GM23248 (cell line): ENCODE measurements at regions not wholly inside any gene's neighbourhood (a gene's known extent, or its start where the extent isn't known, plus 50 kb on each side); places are given as distances from the start of the nearest gene placed in this dataset.
"Not testable (repeated sequence)": the region's sequence is repeated elsewhere in the genome, so short reads cannot be mapped to it uniquely, and the experiment has no call there.

Experiments
- DNase-seq: peaks from one replicate; pipeline ENCODE4 v3.0.0-alpha.2; 2015
- H2AFZ ChIP-seq: fragments of 200-600 bp; sonication (generic); 2 replicates; pipeline ENCODE4 v1.6.1; 2016; ENCODE audit warnings: antibody characterized with exemption
- H3F3A ChIP-seq: fragments of 200-600 bp; sonication (generic); 2 replicates; pipeline ENCODE4 v1.6.1; 2016; ENCODE audit warnings: mild to moderate bottlenecking, antibody characterized with exemption, mixed run types; ENCODE audit not compliant: insufficient read depth
- H3K27ac ChIP-seq: fragments of 200-600 bp; sonication (generic); 2 replicates; pipeline ENCODE4 v1.5.1; 2016; ENCODE audit warnings: mild to moderate bottlenecking
- H3K27me3 ChIP-seq: fragments of 200-600 bp; sonication (generic); replicated peaks from 2 replicates; pipeline ENCODE4 v1.6.1; 2016; ENCODE audit warnings: mild to moderate bottlenecking; ENCODE audit not compliant: insufficient read depth
- H3K36me3 ChIP-seq: fragments of 200-600 bp; sonication (generic); 2 replicates; pipeline ENCODE4 v1.6.1; 2016; ENCODE audit warnings: low read depth, mild to moderate bottlenecking
- H3K4me1 ChIP-seq: fragments of 200-600 bp; sonication (generic); 2 replicates; pipeline ENCODE4 v1.6.1; 2016; ENCODE audit warnings: mild to moderate bottlenecking; ENCODE audit not compliant: insufficient read depth
- H3K4me2 ChIP-seq: fragments of 200-600 bp; sonication (generic); one replicate; pipeline ENCODE4 v1.6.1; 2016; ENCODE audit warnings: mild to moderate bottlenecking; ENCODE audit not compliant: unreplicated experiment
- H3K4me3 ChIP-seq: fragments of 200-600 bp; sonication (generic); 2 replicates; pipeline ENCODE4 v1.5.1; 2016; ENCODE audit warnings: mild to moderate bottlenecking
- H3K79me2 ChIP-seq: fragments of 200-600 bp; sonication (generic); 2 replicates; pipeline ENCODE4 v1.6.1; 2016; ENCODE audit warnings: mild to moderate bottlenecking; ENCODE audit not compliant: insufficient read depth
- H3K9ac ChIP-seq: fragments of 200-600 bp; sonication (generic); 2 replicates; pipeline ENCODE4 v1.6.1; 2016; ENCODE audit warnings: mild to moderate bottlenecking
- H3K9me2 ChIP-seq: fragments of 200-600 bp; sonication (generic); 2 replicates; pipeline ENCODE4 v1.6.1; 2016; ENCODE audit warnings: mixed run types, mild to moderate bottlenecking, moderate library complexity; ENCODE audit not compliant: insufficient read depth
- H3K9me3 ChIP-seq: fragments of 200-600 bp; sonication (generic); one replicate; pipeline ENCODE4 v1.6.1; 2017; ENCODE audit warnings: low read depth
- H4K20me1 ChIP-seq: fragments of 200-600 bp; sonication (generic); 2 replicates; pipeline ENCODE4 v1.6.0; 2016; ENCODE audit not compliant: insufficient read depth
- EZH2 ChIP-seq: fragments of 200-600 bp; sonication (generic); IDR thresholded peaks from 2 replicates; pipeline ENCODE4 v1.6.1; 2018; ENCODE audit warnings: antibody characterized with exemption, mild to moderate bottlenecking; ENCODE audit not compliant: insufficient read depth, poor library complexity, severe bottlenecking
- EZH2phosphoT487 ChIP-seq: fragments of 200-600 bp; sonication (generic); IDR thresholded peaks from 2 replicates; pipeline ENCODE4 v1.6.1; 2018; ENCODE audit warnings: antibody characterized with exemption, moderate library complexity, mild to moderate bottlenecking, low read depth; ENCODE audit not compliant: insufficient read depth
- whole genome bisulfite sequencing, 2 experiments: methylation state at CpG; one replicate each; pipeline ENCODE4 v1.1.6; 2015 to 2017; ENCODE audit warnings: low lambda C conversion rate in 2 of 2, low coverage in 1 of 2; ENCODE audit errors: missing lambda C conversion rate in 2 of 2; 5-methylcytosine and 5-hydroxymethylcytosine counted together
- in situ Hi-C: fragments of 300-500 bp; cut with MboI; formaldehyde crosslinking; loops from 2 replicates; pipeline ENCODE4 v1.15.0; 2020

DNA sequence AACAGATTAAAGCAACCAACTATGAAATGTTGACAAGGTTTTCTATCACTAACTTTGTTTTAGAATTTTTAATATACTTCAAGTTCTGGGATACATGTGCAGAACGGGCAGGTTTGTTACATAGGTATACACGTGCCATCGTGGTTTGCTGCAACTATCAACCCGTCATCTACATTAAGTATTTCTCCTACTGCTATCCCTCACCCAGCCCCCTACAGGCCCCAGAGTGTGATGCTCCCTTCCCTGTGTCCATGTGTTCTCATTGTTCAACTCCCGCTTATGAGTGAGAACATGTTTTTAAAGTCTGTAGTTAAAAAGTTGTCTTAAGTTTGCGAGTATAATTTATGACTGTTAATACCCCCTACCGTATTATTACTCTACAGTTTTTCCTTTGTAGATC, 844.3 kb upstream of the MANEA start:
- H3F3A ChIP-seq = no peaks in the 10 kb centered on the region
- no peak overlapping the region for H3K4me2 ChIP-seq
- H3K36me3 ChIP-seq = no peaks in the 10 kb centered on the region
- no peaks in the 10 kb centered on the region for H3K79me2 ChIP-seq
- 41 to 51% methylated on average over 7 of the region's 7 CpGs for WGBS, 2 experiments
- TF ChIP-seq EZH2phosphoT487 (no peak), EZH2 (no peak)
- H3K9ac ChIP-seq = no peak overlapping the region
- H3K4me3 ChIP-seq = no peak overlapping the region
- in situ Hi-C loops = no loop called here
- no peaks in the 10 kb centered on the region for H3K4me1 ChIP-seq
- no peak overlapping the region for H3K27ac ChIP-seq
- H3K27me3 ChIP-seq = no peaks in the 10 kb centered on the region
- H4K20me1 ChIP-seq = no peaks in the 10 kb centered on the region
- H2AFZ ChIP-seq = no peak overlapping the region
- DNase-seq = no peak
- no peaks in the 10 kb centered on the region for H3K9me3 ChIP-seq
- no peaks in the 10 kb centered on the region for H3K9me2 ChIP-seq

- no peak overlapping the region for H2AFZ ChIP-seq
- DNase-seq = no peak
- H3K9ac ChIP-seq = no peak overlapping the region
- H3K27me3 ChIP-seq = no peaks in the 10 kb centered on the region
- H3F3A ChIP-seq = no peaks in the 10 kb centered on the region
- no peak overlapping the region for H3K27ac ChIP-seq
- H3K9me3 ChIP-seq = no peaks in the 10 kb centered on the region
- in situ Hi-C loops = no loop called here
- H3K4me1 ChIP-seq = no peaks in the 10 kb centered on the region
- no peaks in the 10 kb centered on the region for H3K9me2 ChIP-seq
- no peaks in the 10 kb centered on the region for H3K79me2 ChIP-seq
- H3K4me3 ChIP-seq = no peak overlapping the region
- H4K20me1 ChIP-seq = no peaks in the 10 kb centered on the region
- no peak overlapping the region for H3K4me2 ChIP-seq
- no peaks in the 10 kb centered on the region for H3K36me3 ChIP-seq
- no peak for TF ChIP-seq EZH2
- TF ChIP-seq EZH2phosphoT487 = no peak
These were observed 849.6 kb upstream of the MANEA start for GRCh38 chr6:94727710-94728109.

GRCh38 chr6:94721459-94721858, 855.9 kb upstream of the MANEA start:
- H4K20me1 ChIP-seq = no peaks in the 10 kb centered on the region
- DNase-seq = no peak
- no peak for TF ChIP-seq EZH2
- no peak for TF ChIP-seq EZH2phosphoT487
- H3K4me3 ChIP-seq = no peak overlapping the region
- 0 to 8% methylated on average over 2 of the region's 2 CpGs for WGBS, 2 experiments
- H3K36me3 ChIP-seq = no peaks in the 10 kb centered on the region
- H3K27ac ChIP-seq = no peak overlapping the region
- H3K4me1 ChIP-seq = no peaks in the 10 kb centered on the region
- in situ Hi-C loops = no loop called here
- no peaks in the 10 kb centered on the region for H3K27me3 ChIP-seq
- H3K9me2 ChIP-seq = no peaks in the 10 kb centered on the region
- no peak overlapping the region for H2AFZ ChIP-seq
- no peaks in the 10 kb centered on the region for H3K9me3 ChIP-seq
- H3K79me2 ChIP-seq = no peaks in the 10 kb centered on the region
- H3K4me2 ChIP-seq = no peak overlapping the region
- no peak overlapping the region for H3K9ac ChIP-seq
- H3F3A ChIP-seq = no peaks in the 10 kb centered on the region

DNA sequence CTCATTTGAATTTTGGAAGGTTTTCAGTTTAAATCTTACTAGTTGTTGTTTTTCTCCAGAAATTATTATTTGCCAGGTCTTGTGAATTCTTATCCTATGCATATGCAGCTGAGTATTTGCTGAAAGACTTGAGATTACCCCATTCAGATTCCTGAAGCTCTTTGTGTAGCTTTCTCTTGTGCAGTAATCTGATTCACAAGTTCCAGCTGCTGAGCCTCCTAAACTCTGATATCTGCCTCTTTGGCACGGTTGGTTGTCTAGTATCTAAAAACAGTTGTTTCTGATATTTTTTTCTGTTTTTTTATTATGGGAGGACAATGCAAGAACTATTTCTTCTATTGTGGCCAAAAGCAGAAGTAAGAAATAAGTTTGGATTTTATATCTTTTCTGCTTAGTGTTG, 863.9 kb upstream of the MANEA start:
- no peak for DNase-seq
- H3K36me3 ChIP-seq = no peaks in the 10 kb centered on the region
- WGBS, 2 experiments = 15 to 23% methylated on average over 1 of the region's 1 CpG
- H3K9me3 ChIP-seq = no peaks in the 10 kb centered on the region
- no peaks in the 10 kb centered on the region for H4K20me1 ChIP-seq
- no peaks in the 10 kb centered on the region for H3K27me3 ChIP-seq
- H3K9ac ChIP-seq = no peak overlapping the region
- no peaks in the 10 kb centered on the region for H3K79me2 ChIP-seq
- no peaks in the 10 kb centered on the region for H3K4me1 ChIP-seq
- H3K4me2 ChIP-seq = no peak overlapping the region
- H3F3A ChIP-seq = no peaks in the 10 kb centered on the region
- no peak overlapping the region for H3K27ac ChIP-seq
- H3K4me3 ChIP-seq = no peak overlapping the region
- TF ChIP-seq EZH2 (no peak), EZH2phosphoT487 (no peak)
- no peaks in the 10 kb centered on the region for H3K9me2 ChIP-seq
- in situ Hi-C loops = no loop called here
- no peak overlapping the region for H2AFZ ChIP-seq

GRCh38 chr6:94698773-94699172, 878.6 kb upstream of the MANEA start:
- no peaks in the 10 kb centered on the region for H3K9me2 ChIP-seq
- H3K36me3 ChIP-seq = no peaks in the 10 kb centered on the region
- H3K79me2 ChIP-seq = no peaks in the 10 kb centered on the region
- H4K20me1 ChIP-seq = no peaks in the 10 kb centered on the region
- H3K27me3 ChIP-seq = no peaks in the 10 kb centered on the region
- no peak overlapping the region for H2AFZ ChIP-seq
- DNase-seq = no peak
- H3K27ac ChIP-seq = no peak overlapping the region
- H3K4me1 ChIP-seq = no peaks in the 10 kb centered on the region
- 7 to 14% methylated on average over 1 of the region's 1 CpG for WGBS, 2 experiments
- H3K4me3 ChIP-seq = no peak overlapping the region
- no peak overlapping the region for H3K9ac ChIP-seq
- H3F3A ChIP-seq = no peaks in the 10 kb centered on the region
- TF ChIP-seq EZH2 = no peak
- TF ChIP-seq EZH2phosphoT487 = no peak
- in situ Hi-C loops = no loop called here
- no peak overlapping the region for H3K4me2 ChIP-seq
- H3K9me3 ChIP-seq = no peaks in the 10 kb centered on the region

DNA sequence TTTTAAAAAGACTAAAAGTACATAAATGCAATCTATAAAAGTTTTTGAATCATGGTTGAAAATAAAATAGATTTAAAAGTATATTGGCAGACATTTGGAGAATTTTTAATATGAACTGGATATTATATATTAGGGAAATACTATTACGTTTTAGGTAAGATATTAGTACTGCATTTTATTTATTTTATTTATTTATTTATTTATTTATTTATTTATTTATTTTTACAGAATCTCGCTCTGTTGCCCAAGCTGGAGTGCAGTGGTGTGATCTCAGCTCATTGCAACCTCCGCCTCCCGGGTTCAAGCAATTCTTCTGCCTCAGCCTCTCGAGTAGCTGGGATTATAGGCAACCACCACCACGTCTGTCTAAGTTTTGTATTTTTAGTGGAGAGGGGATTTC, 890.1 kb upstream of the MANEA start:
- H3K4me1 ChIP-seq, H3K27ac ChIP-seq, H3F3A ChIP-seq, in situ Hi-C loops, H3K36me3 ChIP-seq, H3K9me2 ChIP-seq, H4K20me1 ChIP-seq, H3K27me3 ChIP-seq, H3K9me3 ChIP-seq, H2AFZ ChIP-seq, H3K4me2 ChIP-seq, DNase-seq, H3K4me3 ChIP-seq, H3K9ac ChIP-seq, H3K79me2 ChIP-seq: not testable (repeated sequence)
- 48 to 53% methylated on average over 6 of the region's 6 CpGs for WGBS, 2 experiments
